Stomach (tissue), 8 donors: ENCODE measurements at regions not wholly inside any gene's neighbourhood (a gene's known extent, or its start where the extent isn't known, plus 50 kb on each side); places are given as distances from the start of the nearest gene placed in this dataset.

ENCODE experiments used
- DNase-seq, 2 donors: peaks; one replicate each; pipeline versions ENCODE4 v3.0.0 to v3.0.0-alpha.2; 2013 to 2019
- H3K27ac ChIP-seq, 5 donors: fragments of 200-600 bp in 4 of 5; sonication (generic) in 4 of 5; one replicate each; pipeline ENCODE4 v1.5.1; 2013 to 2019; ENCODE audit warnings: mild to moderate bottlenecking in 1 of 5, moderate library complexity in 1 of 5
- H3K27me3 ChIP-seq, 3 donors: fragments of 200-600 bp; sonication (generic); one replicate each; pipeline ENCODE4 v1.5.1; 2017 to 2019; ENCODE audit warnings: mixed run types in 1 of 3
- H3K36me3 ChIP-seq, 4 donors: fragments of 200-600 bp; sonication (generic); 1 replicate in 3 of 4; 2 replicates in 1 of 4; pipeline ENCODE4 v1.5.1; 2016 to 2019
- H3K4me1 ChIP-seq, 4 donors: fragments of 200-600 bp; sonication (generic); one replicate each; pipeline ENCODE4 v1.5.1; 2016 to 2019
- H3K4me3 ChIP-seq, 4 donors: fragments of 200-600 bp; sonication (generic) in 3 of 4; one replicate each; pipeline ENCODE4 v1.5.1; 2016 to 2019; ENCODE audit warnings: mild to moderate bottlenecking in 1 of 4
- H3K9me3 ChIP-seq, 4 donors: fragments of 200-600 bp; sonication (generic); one replicate each; pipeline ENCODE4 v1.5.1; 2016 to 2019
- CTCF ChIP-seq, 7 experiments: fragments of 450-650 bp in 4 of 7; fragments of 200-600 bp in 3 of 7; sonication (generic) in 3 of 7; IDR thresholded peaks; one replicate each; pipeline ENCODE4 v1.5.1; 2016 to 2019; ENCODE audit warnings: antibody characterized with exemption in 7 of 7, control low read depth in 2 of 7, mild to moderate bottlenecking in 1 of 7
- EP300 ChIP-seq: sonication (generic); formaldehyde crosslinking; IDR thresholded peaks from one replicate; pipeline ENCODE4 v1.6.1; 2017; ENCODE audit warnings: antibody characterized with exemption
- POLR2A ChIP-seq, 4 donors: fragments of 450-650 bp; IDR thresholded peaks; one replicate each; pipeline ENCODE4 v1.6.1; 2016; ENCODE audit warnings: antibody characterized with exemption in 4 of 4, control low read depth in 2 of 4, mild to moderate bottlenecking in 1 of 4, moderate library complexity in 1 of 4
- POLR2AphosphoS5 ChIP-seq, 3 donors: sonication (generic); formaldehyde crosslinking; IDR thresholded peaks; one replicate each; pipeline ENCODE4 v1.6.1; 2016; ENCODE audit warnings: antibody characterized with exemption in 3 of 3
- WGBS, 5 donors: extraction: QIAGEN DNeasy Blood & Tissue Kit in 3 of 5; methylation state at CpG; one replicate each; pipeline versions ENCODE4 v1.1.5 to v1.1.7; 2013 to 2018; 5-methylcytosine and 5-hydroxymethylcytosine counted together
- intact Hi-C: fragments of 100-400 bp; cut with DNase I; formaldehyde crosslinking; loops from one replicate; pipeline ENCODE4 v1.15.1; 2023; ENCODE audit warnings: low total_unique reads
- donor health status: healthy with polysubstance abuse.
- donor health status: Bipolar disorder and iron deficiency.
- donor health status: healthy.

GRCh38 chr13:63595811-63596210 lies 2180.2 kb upstream of the PCDH20 start:
- H3K27me3 ChIP-seq: no peaks in the 10 kb centered on the region
- peaks cover 0 to 5% (median 0%) of the 10 kb centered on the region in 4 donors for H3K9me3 ChIP-seq
- intact Hi-C loops: no loop called here
- H3K4me1 ChIP-seq: no peaks in the 10 kb centered on the region
- TF ChIP-seq POLR2A (IDR thresholded peaks at IDR 0.05) (no peak), POLR2AphosphoS5 (IDR thresholded peaks at IDR 0.05) (no peak)
- no peak for DNase-seq
- no peak overlapping the region for H3K4me3 ChIP-seq
- no peaks in the 10 kb centered on the region for H3K36me3 ChIP-seq
- WGBS, 5 donors: 83 to 93% (median 92%) methylated on average over 7 of the region's 7 CpGs
- no peak overlapping the region for H3K27ac ChIP-seq

- intact Hi-C loops: no loop called here
- H3K27ac ChIP-seq: no peak overlapping the region
- H3K4me3 ChIP-seq: no peak overlapping the region
- no peaks in the 10 kb centered on the region for H3K36me3 ChIP-seq
- no peak for DNase-seq
- H3K4me1 ChIP-seq: no peaks in the 10 kb centered on the region
- no peaks in the 10 kb centered on the region for H3K27me3 ChIP-seq
- 86 to 91% (median 88%) methylated on average over 7 of the region's 7 CpGs for WGBS, 5 donors
- peaks cover 0 to 4% (median 0%) of the 10 kb centered on the region in 4 donors for H3K9me3 ChIP-seq
- TF ChIP-seq POLR2AphosphoS5 (IDR thresholded peaks at IDR 0.05) (no peak), EP300 (no peak), CTCF (IDR thresholded peaks at IDR 0.05) (no peak), POLR2A (IDR thresholded peaks at IDR 0.05) (no peak)
Observed at GRCh38 chr13:63586467-63586866, 2170.8 kb upstream of the PCDH20 start.

GRCh38 chr13:63578796-63579195 lies 2163.1 kb upstream of the PCDH20 start:
- no peak for DNase-seq
- Histone ChIP-seq H3K36me3 (no peaks in the 10 kb centered on the region), H3K9me3 (peaks cover 0 to 16% (median 5%) of the 10 kb centered on the region in 4 donors), H3K27me3 (no peaks in the 10 kb centered on the region), H3K27ac (no peak overlapping the region), H3K4me3 (no peak overlapping the region), H3K4me1 (no peaks in the 10 kb centered on the region)
- intact Hi-C loops: no loop called here
- no peak for TF ChIP-seq EP300
- TF ChIP-seq CTCF (IDR thresholded peaks at IDR 0.05): no peak
- no peak for TF ChIP-seq POLR2AphosphoS5 (IDR thresholded peaks at IDR 0.05)
- TF ChIP-seq POLR2A (IDR thresholded peaks at IDR 0.05): no peak
- 73 to 82% (median 80%) methylated on average over 2 of the region's 2 CpGs for WGBS, 5 donors

- H3K4me3 ChIP-seq: no peak overlapping the region
- H3K27me3 ChIP-seq: no peaks in the 10 kb centered on the region
- H3K27ac ChIP-seq: no peak overlapping the region
- TF ChIP-seq POLR2A (IDR thresholded peaks at IDR 0.05) (no peak), CTCF (IDR thresholded peaks at IDR 0.05) (no peak), POLR2AphosphoS5 (IDR thresholded peaks at IDR 0.05) (no peak), EP300 (no peak)
- WGBS, 5 donors: 87 to 100% (median 96%) methylated on average over 1 of the region's 1 CpG; no CpG with 5 or more reads in 1 of the 5 donors
- intact Hi-C loops: no loop called here
- no peak for DNase-seq
- peaks cover 0 to 8% (median 4%) of the 10 kb centered on the region in 4 donors for H3K9me3 ChIP-seq
- H3K4me1 ChIP-seq: no peaks in the 10 kb centered on the region
- no peaks in the 10 kb centered on the region for H3K36me3 ChIP-seq
Observed at GRCh38 chr13:63567031-63567430, 2151.4 kb upstream of the PCDH20 start.

- no peak for DNase-seq
- no peaks in the 10 kb centered on the region for H3K27me3 ChIP-seq
- H3K9me3 ChIP-seq: peaks cover 0 to 11% (median 0%) of the 10 kb centered on the region in 4 donors
- TF ChIP-seq CTCF (IDR thresholded peaks at IDR 0.05) (no peak), EP300 (no peak), POLR2AphosphoS5 (IDR thresholded peaks at IDR 0.05) (no peak), POLR2A (IDR thresholded peaks at IDR 0.05) (no peak)
- no peak overlapping the region for H3K27ac ChIP-seq
- intact Hi-C loops: no loop called here
- H3K4me3 ChIP-seq: no peak overlapping the region
- no peaks in the 10 kb centered on the region for H3K4me1 ChIP-seq
- 70 to 81% (median 78%) methylated on average over 1 of the region's 1 CpG for WGBS, 5 donors
- no peaks in the 10 kb centered on the region for H3K36me3 ChIP-seq
Observed at GRCh38 chr13:63554157-63554556, 2138.5 kb upstream of the PCDH20 start.
